CD14-positive monocyte (primary cell): ENCODE measurements at regions not wholly inside any gene's neighbourhood (a gene's known extent, or its start where the extent isn't known, plus 50 kb on each side); places are given as distances from the start of the nearest gene placed in this dataset.
A peak's percentile ranks its signal among the peaks of the same experiment; 100 is the strongest.

Experiments used
- DNase-seq, 3 donors: peaks; one replicate each; pipeline ENCODE4 v3.0.0-alpha.2; 2011 to 2022
- H2AFZ ChIP-seq: 2 replicates; pipeline ENCODE4 v1.6.0; 2012; ENCODE audit warnings: mild to moderate bottlenecking, low read depth, low read length, inconsistent platforms; ENCODE audit not compliant: insufficient read depth, poor library complexity, severe bottlenecking
- H3K27ac ChIP-seq, 2 donors: 1 replicate in 1 of 2; 2 replicates in 1 of 2; pipeline ENCODE4 v1.5.1; 2012 to 2013; ENCODE audit warnings: low read length in 2 of 2, control low read depth in 1 of 2, inconsistent platforms in 1 of 2, low read depth in 1 of 2, mild to moderate bottlenecking in 1 of 2
- H3K27me3 ChIP-seq, 2 donors: one replicate each; pipeline versions ENCODE4 v1.6.0 to v1.6.1; 2011 to 2013; ENCODE audit warnings: low read length in 2 of 2; ENCODE audit not compliant: control insufficient read depth in 2 of 2, insufficient read depth in 2 of 2
- H3K36me3 ChIP-seq, 2 donors: replicated peaks in 1 of 2; 1 replicate in 1 of 2; 2 replicates in 1 of 2; pipeline versions ENCODE4 v1.5.1 to v1.6.1; 2012 to 2013; ENCODE audit warnings: low read length in 2 of 2, control low read depth in 1 of 2, inconsistent platforms in 1 of 2, mild to moderate bottlenecking in 1 of 2; ENCODE audit not compliant: insufficient read depth in 2 of 2, control insufficient read depth in 1 of 2
- H3K4me1 ChIP-seq, 2 donors: 1 replicate in 1 of 2; 2 replicates in 1 of 2; pipeline versions ENCODE4 v1.5.1 to v1.6.1; 2012 to 2013; ENCODE audit warnings: low read length in 2 of 2, control low read depth in 1 of 2, inconsistent platforms in 1 of 2, mild to moderate bottlenecking in 1 of 2, moderate library complexity in 1 of 2; ENCODE audit not compliant: insufficient read depth in 2 of 2, control insufficient read depth in 1 of 2
- H3K4me2 ChIP-seq: replicated peaks from 2 replicates; pipeline ENCODE3; 2012; ENCODE audit warnings: low read length, moderate library complexity, mild to moderate bottlenecking; ENCODE audit not compliant: poor library complexity, severe bottlenecking; ENCODE audit errors: extremely low read depth
- H3K4me3 ChIP-seq, 3 experiments: fragments of 200-600 bp in 1 of 3; sonication (generic) in 1 of 3; replicated peaks in 1 of 3; 1 replicate in 2 of 3; 2 replicates in 1 of 3; pipeline ENCODE4 v1.5.1; 2011 to 2013; ENCODE audit warnings: low read length in 3 of 3, mild to moderate bottlenecking in 3 of 3, control low read depth in 2 of 3, low read depth in 2 of 3, inconsistent platforms in 1 of 3, moderate library complexity in 1 of 3
- H3K79me2 ChIP-seq: 2 replicates; pipeline ENCODE4 v1.6.0; 2012; ENCODE audit warnings: mild to moderate bottlenecking, control low read depth, inconsistent platforms, low read length, moderate library complexity; ENCODE audit not compliant: insufficient read depth
- H3K9ac ChIP-seq: 2 replicates; pipeline ENCODE4 v1.6.0; 2017; ENCODE audit warnings: low read length, mild to moderate bottlenecking; ENCODE audit not compliant: insufficient read depth, poor library complexity, severe bottlenecking
- H3K9me3 ChIP-seq, 2 donors: replicated peaks in 1 of 2; 1 replicate in 1 of 2; 2 replicates in 1 of 2; pipeline versions ENCODE4 v1.5.1 to v1.6.1; 2012 to 2013; ENCODE audit warnings: low read length in 2 of 2, control low read depth in 1 of 2; ENCODE audit not compliant: control insufficient read depth in 1 of 2, insufficient read depth in 1 of 2
- H4K20me1 ChIP-seq: 2 replicates; pipeline ENCODE4 v1.6.0; 2012; ENCODE audit warnings: mild to moderate bottlenecking, low read length, control low read depth, moderate library complexity; ENCODE audit not compliant: insufficient read depth
- H3K27ac Mint-ChIP-seq, 7 donors: one replicate each; pipeline ENCODE4 v1.8.0; 2020; ENCODE audit warnings: mild to moderate bottlenecking in 7 of 7, mixed read lengths in 7 of 7, moderate library complexity in 6 of 7, inconsistent platforms in 2 of 7
- H3K27me3 Mint-ChIP-seq, 3 donors: one replicate each; pipeline ENCODE4 v1.8.0; 2021 to 2022; ENCODE audit warnings: low read depth in 3 of 3, mild to moderate bottlenecking in 3 of 3, mixed read lengths in 3 of 3, moderate library complexity in 3 of 3, inconsistent platforms in 1 of 3
- H3K36me3 Mint-ChIP-seq, 2 donors: one replicate each; pipeline ENCODE4 v1.8.0; 2020; ENCODE audit warnings: mixed read lengths in 2 of 2, inconsistent platforms in 1 of 2, mild to moderate bottlenecking in 1 of 2
- H3K4me1 Mint-ChIP-seq: one replicate; pipeline ENCODE4 v1.8.0; 2020; ENCODE audit warnings: mild to moderate bottlenecking, mixed read lengths
- H3K4me3 Mint-ChIP-seq, 2 donors: one replicate each; pipeline ENCODE4 v1.8.0; 2020; ENCODE audit warnings: mild to moderate bottlenecking in 2 of 2, mixed read lengths in 2 of 2, moderate library complexity in 1 of 2
- H3K9me3 Mint-ChIP-seq, 7 donors: one replicate each; pipeline ENCODE4 v1.8.0; 2020 to 2022; ENCODE audit warnings: mixed read lengths in 7 of 7, mild to moderate bottlenecking in 6 of 7, moderate library complexity in 6 of 7, inconsistent platforms in 2 of 7
- WGBS: methylation state at CpG from one replicate; pipeline ENCODE4 v1.1.5; 2013; ENCODE audit warnings: missing lambda C conversion rate; ENCODE audit not compliant: insufficient coverage; 5-methylcytosine and 5-hydroxymethylcytosine counted together
- intact Hi-C, 2 donors: fragments of 100-400 bp; cut with micrococcal nuclease; formaldehyde crosslinking; loops; one replicate each; pipeline versions ENCODE4 v1.15.0 to v1.15.1; 2023
- TF ChIP-seq, protein P1 (sequence below): fragments of 200-600 bp; IDR thresholded peaks from one replicate; pipeline ENCODE4 v1.8.0; 2022; ENCODE audit warnings: antibody characterized with exemption, mild to moderate bottlenecking

DNA sequence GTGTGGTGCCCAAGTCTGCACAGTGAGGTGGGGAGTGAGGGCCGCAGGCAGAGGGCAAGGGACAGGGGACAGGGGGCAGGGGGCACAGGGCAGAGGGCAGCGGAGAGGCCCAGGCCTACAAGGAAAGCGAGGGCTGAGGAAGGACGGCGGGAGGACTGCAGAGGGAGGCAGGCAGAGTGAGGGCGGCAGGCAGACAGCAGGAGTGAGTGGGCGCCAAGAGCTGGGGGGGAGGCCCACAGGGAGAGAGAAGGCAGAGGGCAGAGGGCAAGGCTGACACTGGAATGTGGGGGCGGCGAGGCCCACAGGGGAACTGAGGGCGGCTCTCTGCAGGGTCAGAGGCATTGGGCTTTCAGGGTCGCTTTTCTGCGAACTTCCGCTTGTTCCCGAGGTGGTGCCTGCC lies 267.8 kb upstream of the NDN start:
- intact Hi-C loops = no loop called here
- 85% methylated on average over 8 of the region's 14 CpGs for WGBS

DNA sequence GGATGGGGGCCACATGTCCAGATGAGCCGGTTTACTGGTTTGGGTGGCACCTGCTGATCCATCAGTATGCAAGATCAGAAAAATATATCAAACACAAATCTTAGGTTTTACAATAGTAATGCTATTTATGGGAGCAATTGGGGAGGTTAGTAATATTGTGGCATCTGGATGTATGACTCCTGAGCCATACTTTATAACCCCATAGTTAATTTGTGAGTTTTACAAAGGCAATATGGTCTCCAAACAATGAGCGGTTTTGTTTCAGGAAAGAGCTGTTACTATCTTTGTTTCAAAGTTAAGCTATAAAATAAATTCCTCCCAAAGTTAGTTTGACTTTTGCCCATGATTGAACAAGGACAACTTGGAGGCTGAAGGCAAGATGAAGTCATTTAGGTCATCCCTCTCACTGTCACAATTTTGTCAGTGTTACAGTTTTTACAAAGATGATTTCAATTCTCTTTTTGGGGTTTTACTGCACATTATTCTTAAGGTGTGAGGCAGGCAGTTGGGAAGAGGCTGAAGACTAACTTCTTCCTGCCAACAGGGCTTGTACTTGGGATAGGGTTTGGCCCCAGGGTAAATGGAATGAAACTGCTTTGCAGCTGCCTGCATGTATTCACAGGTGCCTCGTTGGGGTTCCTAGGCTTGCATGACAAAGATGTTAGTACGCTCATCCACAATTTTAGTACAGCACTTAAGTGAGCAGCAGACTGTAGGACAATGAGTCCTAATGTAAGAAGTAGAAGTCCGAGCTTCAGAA lies 296.6 kb upstream of the NDN start:
- H3K36me3 Mint-ChIP-seq = no peaks in the 10 kb centered on the region
- peaks cover 12 to 28% of the 10 kb centered on the region in 2 donors for H3K9me3 ChIP-seq
- no peaks in the 10 kb centered on the region for H3K36me3 ChIP-seq
- H3K9me3 Mint-ChIP-seq = peaks cover 6 to 39% (median 14%) of the 10 kb centered on the region in 7 donors
- no peak overlapping the region for H3K4me3 Mint-ChIP-seq
- H3K4me1 ChIP-seq = no peaks in the 10 kb centered on the region
- no peak overlapping the region for H2AFZ ChIP-seq
- 40% methylated on average over 1 of the region's 5 CpGs for WGBS
- H3K4me2 ChIP-seq = no peak overlapping the region
- no peak overlapping the region for H3K4me3 ChIP-seq
- H3K9ac ChIP-seq = no peak overlapping the region
- H3K27ac Mint-ChIP-seq = no peak overlapping the region
- H3K79me2 ChIP-seq = no peaks in the 10 kb centered on the region
- H3K27me3 ChIP-seq = no peaks in the 10 kb centered on the region
- TF ChIP-seq, protein P1, sequence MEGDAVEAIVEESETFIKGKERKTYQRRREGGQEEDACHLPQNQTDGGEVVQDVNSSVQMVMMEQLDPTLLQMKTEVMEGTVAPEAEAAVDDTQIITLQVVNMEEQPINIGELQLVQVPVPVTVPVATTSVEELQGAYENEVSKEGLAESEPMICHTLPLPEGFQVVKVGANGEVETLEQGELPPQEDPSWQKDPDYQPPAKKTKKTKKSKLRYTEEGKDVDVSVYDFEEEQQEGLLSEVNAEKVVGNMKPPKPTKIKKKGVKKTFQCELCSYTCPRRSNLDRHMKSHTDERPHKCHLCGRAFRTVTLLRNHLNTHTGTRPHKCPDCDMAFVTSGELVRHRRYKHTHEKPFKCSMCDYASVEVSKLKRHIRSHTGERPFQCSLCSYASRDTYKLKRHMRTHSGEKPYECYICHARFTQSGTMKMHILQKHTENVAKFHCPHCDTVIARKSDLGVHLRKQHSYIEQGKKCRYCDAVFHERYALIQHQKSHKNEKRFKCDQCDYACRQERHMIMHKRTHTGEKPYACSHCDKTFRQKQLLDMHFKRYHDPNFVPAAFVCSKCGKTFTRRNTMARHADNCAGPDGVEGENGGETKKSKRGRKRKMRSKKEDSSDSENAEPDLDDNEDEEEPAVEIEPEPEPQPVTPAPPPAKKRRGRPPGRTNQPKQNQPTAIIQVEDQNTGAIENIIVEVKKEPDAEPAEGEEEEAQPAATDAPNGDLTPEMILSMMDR = no peak
- H3K27ac ChIP-seq = no peak overlapping the region
- no peak for DNase-seq
- no peaks in the 10 kb centered on the region for H3K4me1 Mint-ChIP-seq
- no peaks in the 10 kb centered on the region for H3K27me3 Mint-ChIP-seq
- H4K20me1 ChIP-seq = no peaks in the 10 kb centered on the region
- intact Hi-C loops = no loop called here

More for the DNA sequence above, 267.8 kb upstream of the NDN start:
- Histone ChIP-seq H3K4me2 (no peak overlapping the region), H2AFZ (no peak overlapping the region), H3K9me3 (peaks cover 10 to 16% of the 10 kb centered on the region in 2 donors), H4K20me1 (no peaks in the 10 kb centered on the region), H3K36me3 (no peaks in the 10 kb centered on the region), H3K4me3 (no peak overlapping the region), H3K27ac (no peak overlapping the region), H3K4me1 (no peaks in the 10 kb centered on the region), H3K79me2 (no peaks in the 10 kb centered on the region), H3K27me3 (no peaks in the 10 kb centered on the region), H3K9ac (no peak overlapping the region)
- H3K27me3 Mint-ChIP-seq = peaks cover 0 to 3% (median 0%) of the 10 kb centered on the region in 3 donors
- H3K4me3 Mint-ChIP-seq = no peak overlapping the region
- H3K4me1 Mint-ChIP-seq = no peaks in the 10 kb centered on the region
- TF ChIP-seq, protein P1 = no peak
- DNase-seq = no peak
- peak overlapping the region in 1 of 7 donors; percentile 23 for H3K27ac Mint-ChIP-seq
- no peaks in the 10 kb centered on the region for H3K36me3 Mint-ChIP-seq
- H3K9me3 Mint-ChIP-seq = peaks cover 7 to 22% (median 14%) of the 10 kb centered on the region in 7 donors
